Neural progenitor cell (in vitro differentiated cells): ENCODE measurements at regions not wholly inside any gene's neighbourhood (a gene's known extent, or its start where the extent isn't known, plus 50 kb on each side); places are given as distances from the start of the nearest gene placed in this dataset.

Experiments used
- CTCF ChIP-seq: fragments of 200-600 bp; sonication (generic); IDR thresholded peaks from 2 replicates; pipeline ENCODE4 v1.5.1; 2017; ENCODE audit warnings: antibody characterized with exemption, mild to moderate bottlenecking
- EZH2 ChIP-seq: fragments of 200-600 bp; sonication (generic); IDR thresholded peaks from 2 replicates; pipeline ENCODE4 v1.6.1; 2017; ENCODE audit warnings: antibody characterized with exemption, mild to moderate bottlenecking, moderate library complexity

DNA sequence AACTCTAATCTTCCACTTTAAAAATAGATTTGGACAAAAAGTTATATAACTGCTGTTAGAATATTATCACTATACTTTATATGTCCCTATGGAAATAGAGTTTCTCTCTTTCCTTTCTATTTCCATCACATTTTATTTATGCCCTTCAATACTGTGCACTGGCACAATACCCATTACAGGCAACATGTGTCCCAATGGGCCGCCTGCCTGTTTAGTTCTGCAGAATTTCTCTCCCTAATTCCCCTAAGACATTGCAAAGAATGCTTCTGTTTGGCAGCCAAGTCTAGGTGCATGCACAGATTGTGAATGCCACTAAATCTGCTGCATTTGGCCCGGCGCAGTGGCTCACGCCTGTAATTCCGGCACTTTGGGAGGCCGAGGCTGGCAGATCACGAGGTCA is 520.4 kb upstream of the FLRT2 start:
- TF ChIP-seq CTCF (no peak), EZH2 (no peak)
